ENCODE measurements at regions not wholly inside any gene's neighbourhood (a gene's known extent, or its start where the extent isn't known, plus 50 kb on each side); places are given as distances from the start of the nearest gene placed in this dataset.

DNA sequence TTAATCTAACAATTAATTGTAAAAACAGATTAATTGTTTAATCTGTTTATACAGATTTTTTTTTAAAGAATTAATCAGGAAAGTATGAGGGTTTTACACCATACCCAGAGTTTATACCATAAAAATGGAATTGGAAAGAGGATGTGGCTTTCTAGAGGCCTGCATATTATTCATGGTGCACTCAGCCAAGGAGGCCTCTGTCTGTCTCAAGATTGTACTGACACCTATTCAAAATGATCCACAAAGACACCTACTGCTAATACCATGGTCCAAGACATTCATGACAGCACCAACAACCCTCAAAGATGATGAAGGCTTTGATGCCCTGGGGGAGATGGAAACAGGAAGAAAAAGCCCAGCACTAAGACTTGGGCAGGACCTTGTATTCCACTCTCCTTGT, 58.1 kb upstream of the MAST4 start:
- no peak for TF ChIP-seq CTCF (IDR thresholded peaks at IDR 0.05)
- TF ChIP-seq POLR2A (IDR thresholded peaks at IDR 0.05): no peak
